MG63 (cell line): ENCODE measurements at regions not wholly inside any gene's neighbourhood (a gene's known extent, or its start where the extent isn't known, plus 50 kb on each side); places are given as distances from the start of the nearest gene placed in this dataset.

Source experiments
- DNase-seq: peaks from one replicate; pipeline ENCODE4 v3.0.0-alpha.2; 2020
- H3K27me3 ChIP-seq: fragments of 250-450 bp; sonication (Bioruptor Pico); 2 replicates; pipeline ENCODE4 v1.5.1; 2020; ENCODE audit warnings: mild to moderate bottlenecking, moderate library complexity
- H3K36me3 ChIP-seq: fragments of 250-450 bp; sonication (Bioruptor Pico); 2 replicates; pipeline ENCODE4 v1.5.1; 2020; ENCODE audit warnings: mild to moderate bottlenecking, moderate library complexity
- H3K4me3 ChIP-seq: fragments of 250-450 bp; sonication (Bioruptor Pico); 2 replicates; pipeline ENCODE4 v1.5.1; 2020; ENCODE audit warnings: mild to moderate bottlenecking, moderate library complexity
- H3K9me3 ChIP-seq: fragments of 250-450 bp; sonication (Bioruptor Pico); 2 replicates; pipeline ENCODE4 v1.5.1; 2020; ENCODE audit warnings: mild to moderate bottlenecking, moderate library complexity

GRCh38 chr5:143738417-143739401, 73.3 kb upstream of the HMHB1 start:
- Histone ChIP-seq H3K4me3 (no peak overlapping the region), H3K9me3 (no peaks in the 10 kb centered on the region), H3K36me3 (no peaks in the 10 kb centered on the region), H3K27me3 (no peaks in the 10 kb centered on the region)
- DNase-seq: no peak

GRCh38 chr5:143737062-143737461, 74.9 kb upstream of the HMHB1 start:
- Histone ChIP-seq H3K9me3 (no peaks in the 10 kb centered on the region), H3K36me3 (no peaks in the 10 kb centered on the region), H3K4me3 (no peak overlapping the region), H3K27me3 (no peaks in the 10 kb centered on the region)
- DNase-seq: no peak

GRCh38 chr5:143734456-143734780, 77.5 kb upstream of the HMHB1 start:
- no peak for DNase-seq
- Histone ChIP-seq H3K9me3 (no peaks in the 10 kb centered on the region), H3K4me3 (no peak overlapping the region), H3K36me3 (no peaks in the 10 kb centered on the region), H3K27me3 (no peaks in the 10 kb centered on the region)

GRCh38 chr5:143733665-143734455, 78.1 kb upstream of the HMHB1 start:
- DNase-seq: no peak
- Histone ChIP-seq H3K36me3 (no peaks in the 10 kb centered on the region), H3K4me3 (no peak overlapping the region), H3K27me3 (no peaks in the 10 kb centered on the region), H3K9me3 (no peaks in the 10 kb centered on the region)

- Histone ChIP-seq H3K36me3 (no peaks in the 10 kb centered on the region), H3K4me3 (no peak overlapping the region), H3K9me3 (no peaks in the 10 kb centered on the region), H3K27me3 (no peaks in the 10 kb centered on the region)
- no peak for DNase-seq
Observed at GRCh38 chr5:143732402-143732801, 79.6 kb upstream of the HMHB1 start.

DNA sequence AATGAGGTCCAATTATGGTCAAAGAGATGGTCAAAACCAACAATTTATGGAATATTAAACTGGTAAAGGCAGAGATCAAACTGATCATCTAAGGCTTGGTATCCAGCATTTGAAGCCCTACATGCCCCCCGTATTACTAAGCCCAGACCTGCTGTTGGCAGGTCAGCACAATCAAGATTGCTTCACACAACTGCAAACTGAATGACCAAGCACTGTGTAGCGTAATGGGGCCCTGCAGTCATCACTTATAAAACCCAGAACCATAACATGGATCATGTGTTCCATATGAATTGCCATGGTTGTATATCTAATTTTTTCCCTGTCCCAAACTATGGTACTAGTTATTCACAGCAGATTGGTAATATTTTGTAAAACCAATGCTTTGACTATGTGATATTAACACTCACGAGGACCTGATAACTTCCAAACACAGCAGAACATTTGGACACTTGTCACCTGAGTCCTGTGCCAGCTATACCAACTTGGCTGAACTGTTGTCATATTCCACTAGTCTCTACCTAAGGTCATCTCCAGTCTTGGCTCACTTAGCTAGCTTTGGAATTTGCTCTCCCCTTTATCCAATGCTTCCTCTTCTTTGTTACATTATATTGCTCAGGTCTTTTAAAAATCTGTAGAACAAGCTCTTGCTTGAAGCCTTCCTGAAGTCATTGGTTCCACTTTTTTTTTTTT, 81.7 kb upstream of the HMHB1 start:
- H3K27me3 ChIP-seq: no peaks in the 10 kb centered on the region
- no peak for DNase-seq
- H3K36me3 ChIP-seq: no peaks in the 10 kb centered on the region
- no peak overlapping the region for H3K4me3 ChIP-seq
- peaks cover 3% of the 10 kb centered on the region for H3K9me3 ChIP-seq

GRCh38 chr5:143729334-143729946, 82.5 kb upstream of the HMHB1 start:
- H3K9me3 ChIP-seq: peaks cover 8% of the 10 kb centered on the region
- no peak overlapping the region for H3K4me3 ChIP-seq
- no peaks in the 10 kb centered on the region for H3K27me3 ChIP-seq
- no peaks in the 10 kb centered on the region for H3K36me3 ChIP-seq
- DNase-seq: no peak

- Histone ChIP-seq H3K27me3 (no peaks in the 10 kb centered on the region), H3K4me3 (no peak overlapping the region), H3K9me3 (peaks cover 14% of the 10 kb centered on the region), H3K36me3 (no peaks in the 10 kb centered on the region)
- no peak for DNase-seq
Observed at GRCh38 chr5:143723159-143723558, 88.8 kb upstream of the HMHB1 start.

DNA sequence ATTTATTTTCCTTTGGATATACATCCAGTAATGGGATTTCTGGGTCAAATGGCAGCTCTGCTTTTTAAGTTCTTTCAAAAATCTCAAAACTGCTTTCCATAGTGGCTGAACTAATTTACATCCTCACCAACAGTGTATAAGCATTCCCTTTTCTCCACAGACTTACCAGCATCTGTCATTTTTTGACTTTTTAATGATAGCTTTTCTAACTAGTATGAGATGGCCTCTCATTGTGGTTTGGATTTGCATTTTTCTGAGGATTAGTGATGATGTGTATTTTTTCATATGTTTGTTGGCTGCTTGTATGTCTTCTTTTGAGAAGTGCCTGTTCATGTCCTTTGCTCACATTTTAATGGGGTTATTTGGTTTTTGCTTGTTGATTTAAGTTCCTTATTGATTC, 90.0 kb upstream of the HMHB1 start:
- Histone ChIP-seq H3K27me3 (no peaks in the 10 kb centered on the region), H3K9me3 (peaks cover 14% of the 10 kb centered on the region), H3K36me3 (no peaks in the 10 kb centered on the region), H3K4me3 (no peak overlapping the region)
- DNase-seq: no peak

DNA sequence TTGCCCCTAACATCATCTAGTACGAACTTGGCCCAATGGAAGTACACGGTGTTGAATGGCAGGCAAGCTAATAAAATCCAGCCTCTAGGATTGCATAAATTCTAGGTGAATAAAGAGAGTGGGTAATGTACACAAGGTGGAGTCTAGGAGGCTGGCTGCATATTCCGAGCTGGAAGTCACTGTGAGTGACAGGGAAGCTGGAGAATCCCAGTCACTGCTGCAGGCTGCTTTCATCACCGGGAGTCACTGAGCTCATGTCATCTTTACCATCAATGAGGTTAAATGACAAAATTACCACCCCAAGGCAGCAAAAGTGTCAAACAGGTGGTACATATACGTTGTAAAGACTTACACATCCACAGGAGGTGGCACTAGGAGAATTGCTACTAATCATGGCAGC, 91.3 kb upstream of the HMHB1 start:
- Histone ChIP-seq H3K27me3 (no peaks in the 10 kb centered on the region), H3K4me3 (no peak overlapping the region), H3K36me3 (no peaks in the 10 kb centered on the region), H3K9me3 (peaks cover 14% of the 10 kb centered on the region)
- no peak for DNase-seq

DNA sequence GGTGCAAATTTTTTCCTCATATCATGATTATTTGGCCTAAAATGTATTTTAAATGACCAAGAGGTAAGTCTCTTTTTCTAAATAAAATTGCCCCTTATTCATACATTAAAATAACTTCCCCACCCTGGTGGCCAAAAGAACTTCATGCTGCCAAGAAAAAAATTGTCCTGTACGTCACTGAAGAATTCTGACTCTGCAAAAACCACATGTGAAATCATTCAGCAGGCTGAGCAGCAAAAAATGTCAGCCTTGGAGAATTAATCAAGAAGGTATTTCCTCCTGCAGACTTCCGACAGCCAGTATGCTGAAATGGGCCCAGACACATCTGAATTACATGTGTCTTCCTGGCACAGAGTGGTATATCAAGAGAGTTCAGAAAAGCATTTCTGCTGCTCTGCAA, 94.6 kb upstream of the HMHB1 start:
- DNase-seq: peak; percentile 36
- no peaks in the 10 kb centered on the region for H3K27me3 ChIP-seq
- peaks cover 2% of the 10 kb centered on the region; the same call in 1 of the 2 replicates for H3K9me3 ChIP-seq
- no peak overlapping the region for H3K4me3 ChIP-seq
- no peaks in the 10 kb centered on the region for H3K36me3 ChIP-seq

DNA sequence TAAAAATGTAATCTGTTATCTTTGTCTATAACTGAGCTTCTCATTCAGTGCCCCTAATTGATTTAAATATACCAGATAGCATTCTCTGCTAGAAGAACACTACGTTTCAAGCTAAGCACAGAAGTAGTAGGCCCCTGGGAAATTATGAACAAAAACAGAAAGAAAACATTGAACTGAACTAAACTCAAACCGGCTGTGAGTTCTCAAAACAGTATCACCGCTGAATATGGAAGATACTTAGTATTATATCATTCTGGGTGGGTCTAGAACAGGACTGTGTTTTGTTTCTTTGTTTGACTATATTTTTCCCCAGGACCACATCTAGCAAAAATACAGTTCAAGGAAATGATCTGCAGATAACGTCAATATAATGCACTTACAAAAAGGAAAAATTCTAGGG, 95.1 kb upstream of the HMHB1 start:
- Histone ChIP-seq H3K9me3 (peaks cover 2% of the 10 kb centered on the region; the same call in 1 of the 2 replicates), H3K27me3 (no peaks in the 10 kb centered on the region), H3K36me3 (no peaks in the 10 kb centered on the region), H3K4me3 (no peak overlapping the region)
- DNase-seq: no peak

DNA sequence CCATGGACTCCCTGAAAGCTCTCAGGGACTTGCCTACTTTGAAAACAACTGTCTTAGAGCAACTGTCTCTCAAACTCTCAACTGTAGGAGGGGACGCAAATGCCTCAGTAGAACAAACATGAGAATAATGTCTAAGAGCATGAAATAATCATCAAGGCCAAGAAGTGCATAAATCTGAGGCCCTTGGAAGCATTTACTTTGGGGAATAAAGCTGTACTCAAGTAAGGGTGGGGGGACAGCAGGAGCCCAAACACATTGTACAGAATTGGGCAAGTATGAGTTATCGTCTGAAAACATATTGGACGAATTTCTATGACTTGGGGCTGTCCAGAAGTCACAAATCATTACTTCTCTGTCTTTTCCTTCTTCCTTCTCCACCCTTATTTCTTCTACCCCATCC, 96.3 kb upstream of the HMHB1 start:
- H3K36me3 ChIP-seq: no peaks in the 10 kb centered on the region
- no peak for DNase-seq
- H3K27me3 ChIP-seq: no peaks in the 10 kb centered on the region
- H3K9me3 ChIP-seq: no peaks in the 10 kb centered on the region
- H3K4me3 ChIP-seq: no peak overlapping the region

- no peaks in the 10 kb centered on the region for H3K27me3 ChIP-seq
- no peaks in the 10 kb centered on the region for H3K36me3 ChIP-seq
- DNase-seq: peak; percentile 30
- H3K9me3 ChIP-seq: no peaks in the 10 kb centered on the region
- no peak overlapping the region for H3K4me3 ChIP-seq
Observed at GRCh38 chr5:143714629-143715028, 97.3 kb upstream of the HMHB1 start.

- Histone ChIP-seq H3K27me3 (no peaks in the 10 kb centered on the region), H3K9me3 (0 out of 2 replicates have a peak, but pooled peaks cover 2% of the 10 kb centered on the region), H3K36me3 (no peaks in the 10 kb centered on the region), H3K4me3 (no peak overlapping the region)
- no peak for DNase-seq
Observed at GRCh38 chr5:143713047-143714003, 98.6 kb upstream of the HMHB1 start.

GRCh38 chr5:143708672-143709071, 103.3 kb upstream of the HMHB1 start:
- Histone ChIP-seq H3K4me3 (no peak overlapping the region), H3K36me3 (no peaks in the 10 kb centered on the region), H3K9me3 (0 out of 2 replicates have a peak, but pooled peaks cover 2% of the 10 kb centered on the region), H3K27me3 (no peaks in the 10 kb centered on the region)
- no peak for DNase-seq
